IPS-18a (cell line): ENCODE measurements at regions not wholly inside any gene's neighbourhood (a gene's known extent, or its start where the extent isn't known, plus 50 kb on each side); places are given as distances from the start of the nearest gene placed in this dataset.

Source experiments
- H3K27ac ChIP-seq: one replicate; pipeline ENCODE4 v1.5.1; 2013; ENCODE audit warnings: low read length
- H3K27me3 ChIP-seq: one replicate; pipeline ENCODE4 v1.6.1; 2013; ENCODE audit warnings: mild to moderate bottlenecking, low read length; ENCODE audit not compliant: control insufficient read depth, insufficient read depth
- H3K36me3 ChIP-seq: one replicate; pipeline ENCODE4 v1.6.1; 2013; ENCODE audit warnings: low read depth, low read length; ENCODE audit not compliant: control insufficient read depth
- H3K4me1 ChIP-seq: one replicate; pipeline ENCODE4 v1.6.1; 2013; ENCODE audit warnings: low read depth, low read length; ENCODE audit not compliant: control insufficient read depth
- H3K4me3 ChIP-seq: one replicate; pipeline ENCODE4 v1.5.1; 2013; ENCODE audit warnings: low read length
- H3K9ac ChIP-seq: one replicate; pipeline ENCODE4 v1.6.1; 2013; ENCODE audit warnings: mild to moderate bottlenecking, low read length, moderate library complexity
- H3K9me3 ChIP-seq: one replicate; pipeline ENCODE4 v1.6.1; 2013; ENCODE audit warnings: low read depth, low read length; ENCODE audit not compliant: control insufficient read depth

DNA sequence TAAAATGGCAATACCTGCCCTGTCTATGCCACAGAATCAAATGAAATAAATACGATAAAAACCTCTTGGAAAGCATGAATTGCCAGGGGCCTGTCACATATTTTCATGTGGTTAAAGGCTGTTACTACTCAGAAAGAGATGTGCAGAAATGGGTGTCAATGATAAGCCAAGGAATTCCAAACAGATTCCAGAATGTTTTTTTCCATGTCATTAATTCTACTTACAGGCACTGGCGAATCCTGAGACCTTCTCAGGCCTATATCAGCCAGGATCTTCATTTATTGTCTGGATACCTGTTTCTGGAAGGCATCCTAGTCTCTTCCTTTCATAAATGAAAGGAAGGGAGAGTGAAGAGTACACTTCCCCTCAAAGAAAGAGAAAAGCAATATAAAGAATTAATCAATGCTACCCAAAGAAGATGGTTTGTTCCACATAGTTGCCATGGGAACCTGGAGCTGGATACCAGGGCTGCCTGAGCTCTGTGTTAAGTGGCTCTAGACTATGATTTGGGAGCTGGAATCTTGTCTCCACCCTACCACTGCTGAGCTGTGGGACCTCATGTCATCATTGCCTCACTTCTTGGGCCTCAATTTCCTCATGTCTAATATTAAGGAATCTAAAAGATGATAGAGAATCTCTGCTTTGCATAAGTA, 335.1 kb upstream of the SKOR2 start:
- no peak overlapping the region for H3K27ac ChIP-seq
- no peak overlapping the region for H3K9ac ChIP-seq
- no peaks in the 10 kb centered on the region for H3K9me3 ChIP-seq
- no peak overlapping the region for H3K4me3 ChIP-seq
- H3K27me3 ChIP-seq = no peaks in the 10 kb centered on the region
- H3K36me3 ChIP-seq = no peaks in the 10 kb centered on the region
- H3K4me1 ChIP-seq = no peaks in the 10 kb centered on the region

DNA sequence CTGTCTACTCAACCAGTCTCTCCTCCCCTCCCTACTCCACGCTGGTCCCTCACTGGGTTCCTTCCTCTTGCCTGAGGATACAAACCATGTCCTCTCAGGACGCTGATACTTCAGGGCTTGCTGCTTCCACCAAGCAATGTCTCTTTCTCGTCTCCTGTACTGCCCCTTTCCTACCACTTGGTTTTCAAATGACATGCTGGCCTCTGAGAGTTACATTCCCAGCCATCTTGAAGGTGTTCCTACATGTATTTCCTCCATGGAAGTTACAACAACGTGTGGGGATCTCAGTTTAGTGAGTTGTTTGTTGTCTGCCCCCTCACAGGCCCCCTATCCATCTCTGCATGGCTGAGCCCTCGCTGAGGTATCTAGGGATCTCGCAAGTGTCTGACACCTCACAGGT, 334.5 kb upstream of the SKOR2 start:
- Histone ChIP-seq H3K4me1 (no peaks in the 10 kb centered on the region), H3K36me3 (no peaks in the 10 kb centered on the region), H3K27ac (no peak overlapping the region), H3K27me3 (no peaks in the 10 kb centered on the region), H3K4me3 (no peak overlapping the region), H3K9ac (no peak overlapping the region), H3K9me3 (no peaks in the 10 kb centered on the region)

- Histone ChIP-seq H3K4me3 (no peak overlapping the region), H3K27ac (no peak overlapping the region), H3K27me3 (no peaks in the 10 kb centered on the region), H3K9me3 (no peaks in the 10 kb centered on the region), H3K4me1 (no peaks in the 10 kb centered on the region), H3K9ac (no peak overlapping the region), H3K36me3 (no peaks in the 10 kb centered on the region)
Observed at GRCh38 chr18:47585136-47585535, 333.7 kb upstream of the SKOR2 start.

DNA sequence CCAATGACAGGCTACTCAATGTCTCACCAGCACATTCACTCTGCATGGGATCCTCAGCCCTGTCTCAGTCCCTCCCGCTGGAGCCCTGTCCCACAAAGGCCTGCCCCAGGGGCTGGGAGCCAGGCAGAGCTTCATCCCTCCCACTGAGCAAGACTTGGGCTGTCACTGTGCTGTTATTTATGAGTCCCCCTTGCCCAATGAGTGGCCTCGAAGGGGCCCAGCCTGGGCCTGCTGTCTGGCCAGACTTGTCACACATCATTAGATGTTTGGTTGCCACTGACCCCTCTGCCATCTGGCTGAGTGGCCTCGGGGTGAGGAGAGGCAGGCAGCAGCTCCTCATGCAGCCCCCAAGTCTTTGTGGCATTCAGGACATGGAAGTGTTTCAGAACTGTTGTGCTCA, 330.6 kb upstream of the SKOR2 start:
- no peaks in the 10 kb centered on the region for H3K9me3 ChIP-seq
- no peaks in the 10 kb centered on the region for H3K27me3 ChIP-seq
- no peak overlapping the region for H3K27ac ChIP-seq
- H3K4me3 ChIP-seq = no peak overlapping the region
- peaks cover 10% of the 10 kb centered on the region for H3K4me1 ChIP-seq
- H3K9ac ChIP-seq = no peak overlapping the region
- no peaks in the 10 kb centered on the region for H3K36me3 ChIP-seq

- H3K4me1 ChIP-seq = peaks cover 13% of the 10 kb centered on the region
- H3K9me3 ChIP-seq = no peaks in the 10 kb centered on the region
- no peaks in the 10 kb centered on the region for H3K36me3 ChIP-seq
- no peak overlapping the region for H3K4me3 ChIP-seq
- H3K27ac ChIP-seq = no peak overlapping the region
- H3K9ac ChIP-seq = no peak overlapping the region
- no peaks in the 10 kb centered on the region for H3K27me3 ChIP-seq
Observed at GRCh38 chr18:47577520-47577919, 326.1 kb upstream of the SKOR2 start.

GRCh38 chr18:47574966-47575365, 323.5 kb upstream of the SKOR2 start:
- Histone ChIP-seq H3K36me3 (no peaks in the 10 kb centered on the region), H3K4me1 (peaks cover 13% of the 10 kb centered on the region), H3K4me3 (no peak overlapping the region), H3K27me3 (no peaks in the 10 kb centered on the region), H3K9ac (no peak overlapping the region), H3K9me3 (no peaks in the 10 kb centered on the region), H3K27ac (no peak overlapping the region)

DNA sequence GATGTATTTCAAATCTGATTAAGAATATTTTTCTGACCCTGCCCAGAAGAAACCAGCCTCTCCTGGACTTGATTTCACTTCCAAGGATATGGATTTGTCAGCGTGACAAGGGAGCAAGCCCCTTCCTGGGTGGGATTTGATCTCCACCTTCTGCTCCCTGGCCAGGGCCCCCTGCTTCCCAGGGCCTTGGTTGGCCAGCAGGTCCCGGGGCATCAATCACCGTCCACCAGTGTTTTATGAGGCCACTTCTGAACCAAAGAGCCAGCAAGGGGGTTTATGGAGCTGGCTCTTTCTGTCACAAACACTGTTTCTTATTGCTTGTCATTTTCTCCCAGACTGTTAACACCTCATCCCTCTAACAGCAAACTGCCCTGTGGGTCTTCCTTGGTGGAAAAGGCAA, 320.5 kb upstream of the SKOR2 start:
- H3K9ac ChIP-seq = no peak overlapping the region
- no peaks in the 10 kb centered on the region for H3K27me3 ChIP-seq
- no peaks in the 10 kb centered on the region for H3K36me3 ChIP-seq

DNA sequence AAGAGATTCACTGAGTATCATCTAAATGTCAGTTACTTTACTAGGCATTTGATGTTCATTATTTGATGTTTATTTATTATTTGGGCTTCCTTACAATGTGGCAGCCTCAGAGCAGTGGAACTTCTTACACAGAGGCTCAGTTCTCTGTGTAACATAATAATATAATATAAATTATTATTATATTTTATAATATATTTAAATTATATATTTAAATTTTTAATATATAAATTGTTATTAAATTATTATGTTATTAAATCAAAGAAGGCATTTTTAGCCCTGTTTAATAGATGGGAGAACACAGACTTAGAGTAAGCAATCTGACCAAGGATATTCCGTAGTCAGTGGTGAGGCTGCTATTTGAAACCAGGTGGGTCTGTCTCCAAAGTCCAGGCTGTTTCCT, 315.3 kb upstream of the SKOR2 start:
- H3K27me3 ChIP-seq = no peaks in the 10 kb centered on the region
- H3K9ac ChIP-seq = no peak overlapping the region
- H3K9me3 ChIP-seq = no peaks in the 10 kb centered on the region
- H3K4me3 ChIP-seq = no peak overlapping the region
- H3K36me3 ChIP-seq = no peaks in the 10 kb centered on the region
- peaks cover 3% of the 10 kb centered on the region for H3K4me1 ChIP-seq
- H3K27ac ChIP-seq = no peak overlapping the region

More for the DNA sequence above, 320.5 kb upstream of the SKOR2 start:
- Histone ChIP-seq H3K4me3 (no peak overlapping the region), H3K4me1 (peaks cover 1% of the 10 kb centered on the region), H3K27ac (no peak overlapping the region), H3K9me3 (no peaks in the 10 kb centered on the region)

DNA sequence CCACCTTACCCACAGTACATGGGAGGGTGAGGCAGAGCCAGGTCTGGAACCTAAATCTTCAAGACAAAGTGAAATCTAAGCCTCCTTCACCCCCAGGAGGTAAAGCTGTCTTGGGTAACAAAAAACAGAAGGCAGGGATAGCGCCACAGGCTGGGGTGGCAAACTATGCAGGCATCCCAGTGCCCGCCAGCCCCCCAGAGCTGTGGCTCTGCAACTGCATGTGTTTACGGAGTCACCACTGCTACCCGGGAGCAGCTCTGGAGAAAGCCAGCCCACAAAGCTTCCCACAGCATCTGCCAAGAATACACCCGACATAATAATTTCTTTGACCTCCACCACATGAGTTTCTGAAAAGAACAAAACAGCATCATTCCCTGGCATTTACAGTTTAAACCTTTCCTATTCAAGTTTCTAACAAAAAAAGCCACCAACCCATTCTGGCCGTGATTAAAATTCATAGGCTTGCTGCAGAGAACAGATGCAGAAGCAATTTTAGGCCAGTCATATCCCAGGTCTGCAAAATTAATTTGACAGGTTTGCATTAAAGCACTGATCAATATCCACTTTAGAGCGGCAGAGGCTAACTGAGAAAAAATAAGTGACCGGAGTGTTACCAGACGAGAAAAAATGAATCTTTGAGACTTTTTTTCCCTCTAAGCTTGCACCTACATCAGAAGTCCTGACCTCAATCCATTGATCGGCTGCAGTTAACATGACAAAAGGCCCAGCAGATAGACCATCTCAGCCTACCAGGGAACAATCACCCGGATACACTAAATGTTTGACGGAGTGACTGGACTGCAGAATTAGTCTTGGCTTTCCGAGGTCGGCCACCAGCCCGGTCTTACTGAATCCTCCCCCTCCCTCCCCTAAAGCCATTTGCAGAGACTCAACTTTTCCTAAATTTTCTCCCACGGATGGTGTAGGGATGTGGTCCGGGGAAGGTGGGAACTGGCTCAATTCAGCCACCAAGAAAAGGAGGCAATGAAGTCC, 309.6 kb upstream of the SKOR2 start:
- Histone ChIP-seq H3K27me3 (no peaks in the 10 kb centered on the region), H3K4me1 (peaks cover 32% of the 10 kb centered on the region), H3K9ac (no peak overlapping the region), H3K36me3 (no peaks in the 10 kb centered on the region), H3K27ac (no peak overlapping the region), H3K9me3 (no peaks in the 10 kb centered on the region), H3K4me3 (peak overlapping the region; percentile 33)

GRCh38 chr18:47558110-47558750, 306.8 kb upstream of the SKOR2 start:
- Histone ChIP-seq H3K27ac (no peak overlapping the region), H3K36me3 (no peaks in the 10 kb centered on the region), H3K4me1 (peaks cover 32% of the 10 kb centered on the region), H3K4me3 (no peak overlapping the region), H3K9ac (no peak overlapping the region), H3K9me3 (no peaks in the 10 kb centered on the region), H3K27me3 (no peaks in the 10 kb centered on the region)

- Histone ChIP-seq H3K27ac (no peak overlapping the region), H3K9me3 (no peaks in the 10 kb centered on the region), H3K36me3 (no peaks in the 10 kb centered on the region), H3K27me3 (no peaks in the 10 kb centered on the region), H3K4me1 (peaks cover 32% of the 10 kb centered on the region), H3K4me3 (no peak overlapping the region), H3K9ac (no peak overlapping the region)
Observed at GRCh38 chr18:47557160-47557559, 305.7 kb upstream of the SKOR2 start.
